Hepatocyte (in vitro differentiated cells): ENCODE measurements at regions not wholly inside any gene's neighbourhood (a gene's known extent, or its start where the extent isn't known, plus 50 kb on each side); places are given as distances from the start of the nearest gene placed in this dataset.

Source experiments
- CTCF ChIP-seq: fragments of 200-600 bp; sonication (generic); IDR thresholded peaks from 2 replicates; pipeline ENCODE4 v1.5.1; 2016; ENCODE audit warnings: antibody characterized with exemption, mild to moderate bottlenecking; ENCODE audit not compliant: poor library complexity
- EZH2phosphoT487 ChIP-seq: fragments of 200-600 bp; sonication (generic); IDR thresholded peaks from one replicate; pipeline ENCODE4 v1.6.1; 2018; ENCODE audit warnings: antibody characterized with exemption, mild to moderate bottlenecking, low read depth, moderate library complexity; ENCODE audit not compliant: unreplicated experiment, severe bottlenecking

GRCh38 chr2:8455236-8456150, 226.4 kb upstream of the ID2 start:
- no peak for TF ChIP-seq CTCF
- TF ChIP-seq EZH2phosphoT487, result no peak
